ENCODE measurements at regions not wholly inside any gene's neighbourhood (a gene's known extent, or its start where the extent isn't known, plus 50 kb on each side); places are given as distances from the start of the nearest gene placed in this dataset.
"Not testable (repeated sequence)": the region's sequence is repeated elsewhere in the genome, so short reads cannot be mapped to it uniquely, and the experiment has no call there.

- not testable (repeated sequence) for DNase-seq
Observed at GRCh38 chr4:115519476-115519875, 406.1 kb upstream of the NDST4 start.

GRCh38 chr4:115515772-115516171, 402.4 kb upstream of the NDST4 start:
- DNase-seq, result peak; percentile 6

- DNase-seq, result peak; percentile 6
Observed at GRCh38 chr4:115515366-115515765, 401.9 kb upstream of the NDST4 start.

DNA sequence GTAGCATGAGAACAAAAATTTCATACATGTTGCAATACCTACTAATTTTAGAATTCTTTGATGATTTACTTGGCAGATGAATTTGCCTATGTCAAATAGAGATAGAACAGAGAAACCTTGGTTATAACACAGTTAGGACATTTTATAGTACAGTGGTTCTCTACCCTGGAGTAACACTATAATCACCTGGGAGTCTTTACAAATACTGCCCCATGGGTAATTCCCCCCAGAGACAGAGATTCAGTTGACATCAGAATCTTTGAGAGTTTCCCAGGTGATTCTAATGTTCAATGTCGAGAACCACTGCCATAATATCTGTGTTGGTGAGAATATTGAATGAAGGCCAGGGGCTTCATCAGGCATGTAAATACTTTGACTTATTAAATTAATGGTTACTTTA, 401.3 kb upstream of the NDST4 start:
- no peak for DNase-seq

- no peak for DNase-seq
Observed at GRCh38 chr4:115505326-115505725, 391.9 kb upstream of the NDST4 start.

DNA sequence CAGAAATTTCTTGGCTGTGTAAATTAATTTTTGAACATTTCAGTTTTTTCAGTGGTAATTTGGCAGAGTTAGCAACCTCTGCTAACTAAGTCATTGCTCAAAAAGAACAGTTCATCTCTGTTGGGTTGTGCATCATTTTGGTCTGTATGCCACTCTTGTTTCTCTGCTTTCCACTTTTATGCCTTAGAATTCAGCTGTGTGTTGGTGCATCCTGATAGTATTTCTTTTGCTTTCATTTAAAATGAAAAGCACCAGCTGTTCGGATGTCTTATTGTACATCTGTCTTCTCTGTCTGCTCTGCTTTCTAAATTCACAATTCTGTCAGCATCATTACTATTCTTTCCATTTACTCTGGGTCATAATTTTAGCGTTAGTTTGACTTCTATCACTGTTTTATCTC, 388.2 kb upstream of the NDST4 start:
- DNase-seq, result no peak

DNA sequence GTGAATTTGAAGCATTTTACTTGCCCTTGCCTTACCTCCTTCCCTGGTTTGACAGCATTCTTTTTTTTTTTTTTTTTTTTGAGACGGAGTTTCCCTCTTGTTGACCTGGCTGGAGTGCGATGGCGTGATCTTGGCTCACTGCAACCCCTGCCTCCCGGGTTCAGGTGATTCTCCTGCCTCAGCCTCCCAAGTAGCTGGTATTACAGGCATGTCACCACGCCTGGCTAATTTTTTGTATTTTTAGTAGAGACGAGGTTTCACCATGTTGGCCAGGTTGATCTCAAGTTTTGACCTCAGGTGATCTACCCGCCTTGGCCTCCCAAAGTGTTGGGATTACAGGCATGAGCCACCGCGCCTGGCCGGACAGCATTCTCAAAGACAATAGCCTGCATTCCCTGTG, 380.4 kb upstream of the NDST4 start:
- not testable (repeated sequence) for DNase-seq

DNA sequence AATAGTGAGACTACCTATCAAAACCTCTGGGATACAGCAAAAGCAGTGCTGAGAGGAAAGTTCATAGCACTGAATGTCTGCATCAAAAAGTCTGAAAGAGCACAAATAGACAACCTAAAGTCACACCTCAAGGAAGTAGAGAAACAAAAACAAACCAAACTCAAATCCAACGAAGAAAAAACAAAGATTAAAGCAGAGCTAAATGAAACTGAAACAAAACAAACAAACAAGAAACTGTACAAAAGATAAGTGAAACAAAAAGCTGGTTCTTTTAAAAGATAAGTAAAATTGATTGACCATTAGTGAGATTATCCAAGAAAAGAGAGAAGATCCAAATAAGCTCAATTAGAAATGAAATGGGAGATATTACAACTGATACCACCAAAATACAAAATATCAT, 378.3 kb upstream of the NDST4 start:
- no peak for DNase-seq

DNA sequence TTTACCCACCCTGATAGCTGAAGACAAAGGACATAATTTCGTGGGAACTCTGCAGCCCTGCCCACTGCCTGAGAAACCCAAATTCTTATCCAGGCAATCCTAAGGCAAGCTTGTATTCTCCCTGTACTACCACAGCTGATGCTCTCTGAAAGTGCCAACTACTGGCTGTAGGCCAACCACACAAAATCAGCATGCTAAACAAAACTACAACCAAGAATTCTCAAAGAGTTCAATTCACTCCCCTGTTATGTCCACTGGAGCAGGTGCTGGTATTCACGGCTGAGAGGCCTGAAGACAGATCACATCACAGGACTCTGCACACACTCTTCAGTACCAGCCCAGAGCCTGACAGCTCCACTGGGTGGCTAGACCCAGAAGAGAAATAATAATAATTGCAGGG, 375.9 kb upstream of the NDST4 start:
- no peak for DNase-seq

GRCh38 chr4:115485402-115485801, 372.0 kb upstream of the NDST4 start:
- no peak for DNase-seq

GRCh38 chr4:115484479-115484878, 371.1 kb upstream of the NDST4 start:
- no peak for DNase-seq

DNA sequence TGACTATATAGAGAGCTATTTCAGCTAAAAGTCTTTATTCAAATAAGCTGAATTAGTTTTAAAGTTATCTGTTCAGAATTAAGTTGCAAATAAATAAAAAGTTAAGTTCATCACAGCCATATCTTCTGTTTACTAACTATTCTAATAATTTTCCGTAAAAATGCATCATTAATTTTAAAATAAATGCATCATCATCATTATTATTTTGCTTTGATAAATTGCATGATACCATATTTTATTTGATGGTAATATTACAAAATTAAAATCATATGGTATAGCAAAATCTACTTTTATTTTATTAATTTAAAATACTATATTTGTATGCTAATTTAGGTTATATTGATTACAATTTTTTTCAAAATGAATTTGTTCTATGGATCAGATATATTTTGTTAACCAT, 357.3 kb upstream of the NDST4 start:
- DNase-seq, result no peak

GRCh38 chr4:115459301-115459700, 345.9 kb upstream of the NDST4 start:
- DNase-seq, result not testable (repeated sequence)

DNA sequence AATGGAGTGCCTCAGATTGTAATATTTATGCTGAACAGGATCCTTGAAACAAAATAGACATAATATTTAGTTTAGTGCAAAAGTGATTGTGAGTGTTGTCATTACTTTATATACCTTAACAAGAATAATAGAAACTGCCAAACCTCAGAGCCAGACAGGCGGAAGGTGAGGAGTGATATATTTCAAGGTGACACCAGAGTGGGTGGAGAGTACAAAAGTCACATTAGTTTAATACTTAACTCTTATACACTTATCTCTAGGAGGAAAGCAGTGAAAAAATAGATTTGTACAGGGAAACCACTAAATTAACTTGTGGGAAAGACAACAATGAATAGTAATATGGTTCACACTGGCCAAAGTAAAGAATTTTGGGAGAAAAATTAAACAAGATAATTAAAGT, 342.8 kb upstream of the NDST4 start:
- no peak for DNase-seq

- no peak for DNase-seq
Observed at GRCh38 chr4:115454228-115454627, 340.8 kb upstream of the NDST4 start.

DNA sequence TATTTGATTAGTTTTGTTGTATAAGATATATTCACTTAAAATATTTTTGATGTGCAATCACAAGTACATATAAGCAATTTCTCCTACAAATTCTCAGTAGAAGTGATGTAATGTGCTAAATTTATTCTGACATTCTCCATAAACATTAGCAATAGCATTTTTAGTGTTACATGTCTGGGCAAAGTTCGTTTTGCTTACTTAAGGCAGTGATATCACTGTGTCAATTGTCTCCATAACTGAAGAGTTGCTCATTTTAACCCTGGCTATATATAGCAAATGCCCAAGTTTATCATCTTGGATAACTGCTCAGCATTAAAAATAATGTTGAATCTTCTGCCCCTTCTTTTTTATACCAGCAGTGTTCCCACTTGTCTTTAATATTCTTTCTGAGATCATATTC, 340.0 kb upstream of the NDST4 start:
- no peak for DNase-seq

DNA sequence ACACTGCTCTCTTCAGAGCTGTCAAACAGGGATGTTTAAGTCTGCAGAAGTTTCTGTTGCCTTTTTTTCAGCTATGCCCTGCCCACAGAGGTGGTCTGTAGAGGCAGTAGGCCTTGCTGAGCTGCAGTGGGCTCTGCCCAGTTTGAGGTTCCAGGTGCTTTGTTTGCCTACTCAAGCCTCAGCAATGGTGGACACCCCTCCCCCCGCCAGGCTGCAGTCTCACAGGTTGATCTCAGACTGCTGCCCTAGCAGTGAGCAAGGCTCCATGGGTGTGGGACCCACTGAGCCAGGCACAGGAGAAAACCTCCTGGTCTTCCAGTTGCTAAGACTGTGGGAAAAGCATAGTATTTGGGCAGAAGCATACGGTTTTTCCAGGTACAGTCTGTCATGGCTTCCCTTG, 338.8 kb upstream of the NDST4 start:
- DNase-seq, result not testable (repeated sequence)

GRCh38 chr4:115437739-115438138, 324.3 kb upstream of the NDST4 start:
- DNase-seq, result no peak

DNA sequence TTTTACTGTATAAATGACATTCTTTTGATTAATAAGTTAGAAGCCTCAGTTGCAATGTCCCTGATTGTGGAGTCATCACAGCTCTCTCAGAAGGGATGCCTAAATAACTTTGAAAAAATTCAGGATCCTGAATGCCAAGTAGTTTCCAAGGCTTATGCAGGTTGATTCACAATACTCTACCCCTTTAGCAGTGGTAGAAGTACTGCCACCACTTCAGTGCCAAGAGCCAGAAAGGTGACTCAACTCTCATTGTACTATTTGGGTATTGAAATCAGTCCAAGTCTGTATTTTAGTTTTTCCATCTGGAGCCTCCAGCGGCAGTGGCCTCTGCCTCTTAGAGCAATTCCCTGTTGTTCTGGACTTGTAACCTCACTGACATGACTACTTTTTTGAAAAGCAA, 320.1 kb upstream of the NDST4 start:
- DNase-seq, result no peak

DNA sequence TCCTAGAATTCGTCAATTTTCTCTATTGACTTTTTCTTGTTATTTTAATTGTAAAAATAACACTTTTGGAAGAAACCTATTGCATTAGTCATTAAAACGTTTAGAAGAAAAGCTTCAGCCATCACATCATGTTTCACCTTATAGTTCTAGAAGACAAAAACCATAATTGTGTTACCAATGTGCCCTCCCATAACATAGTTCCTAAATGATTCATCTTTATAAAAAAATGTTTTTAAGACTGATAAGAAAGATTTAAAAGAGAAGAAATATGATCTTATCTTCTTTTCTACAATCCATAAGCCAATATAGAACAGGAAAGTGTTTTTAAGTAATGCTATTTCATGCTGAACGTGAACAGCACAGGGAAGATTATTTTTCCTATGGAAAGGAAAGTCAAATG, 316.6 kb upstream of the NDST4 start:
- no peak for DNase-seq

- no peak for DNase-seq
Observed at GRCh38 chr4:115428455-115428854, 315.0 kb upstream of the NDST4 start.

- no peak for DNase-seq
Observed at GRCh38 chr4:115424852-115425251, 311.4 kb upstream of the NDST4 start.

DNA sequence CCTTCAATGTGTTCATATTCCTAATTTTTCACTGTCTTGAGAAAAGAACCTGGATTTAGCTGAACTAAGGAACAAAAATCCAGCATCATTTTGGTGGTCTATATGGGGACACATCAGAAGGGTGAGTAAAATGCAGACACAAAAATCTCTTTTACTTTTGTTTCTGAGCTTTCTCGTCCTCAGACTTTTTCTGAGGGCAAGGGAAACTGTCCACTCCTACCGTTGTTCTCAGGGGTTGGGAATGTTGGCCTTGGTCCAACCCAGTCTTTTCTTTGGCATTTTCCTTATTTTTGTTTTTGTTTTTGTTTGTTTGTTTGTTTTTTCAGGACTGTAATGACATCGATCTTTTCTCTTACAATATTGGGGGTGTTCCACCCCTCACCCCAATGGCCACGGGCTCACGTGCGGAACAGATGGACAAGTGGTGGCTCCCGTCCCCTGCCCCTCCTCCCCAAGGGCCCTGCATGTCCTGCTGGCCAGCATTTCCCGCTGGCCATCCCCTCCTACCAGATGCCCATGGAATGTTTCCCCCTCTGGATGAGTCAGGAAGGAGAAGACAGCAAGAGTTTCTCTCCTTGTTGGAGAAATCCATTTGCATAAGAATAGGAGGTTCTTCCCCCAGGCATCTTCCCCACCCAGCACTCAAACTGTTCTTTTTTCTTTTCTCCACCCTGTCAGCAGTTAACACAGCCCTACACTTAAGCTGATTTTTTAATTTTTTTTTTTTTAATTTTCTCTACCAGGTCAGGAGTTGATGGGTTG, 305.4 kb upstream of the NDST4 start:
- DNase-seq, result no peak

DNA sequence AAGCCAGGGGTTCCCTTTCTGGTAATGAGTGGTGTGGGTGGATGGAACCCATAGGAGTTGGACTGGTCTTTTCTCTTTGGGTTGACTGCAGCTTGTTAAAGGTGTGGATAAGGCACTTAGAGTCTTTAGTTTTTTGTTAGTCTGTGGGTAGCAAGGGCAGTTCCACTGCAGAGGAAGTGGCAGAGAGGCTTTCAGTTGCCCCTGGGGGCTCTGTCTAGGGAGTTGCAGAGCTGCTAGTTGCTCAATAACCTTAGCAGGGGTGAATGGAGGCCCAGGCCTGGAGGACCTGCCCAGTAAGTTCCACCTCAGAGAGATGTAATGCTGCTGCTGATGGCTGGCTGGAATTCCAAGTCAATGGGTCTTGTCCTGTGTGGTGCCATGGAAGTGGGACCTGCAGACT, 282.6 kb upstream of the NDST4 start:
- no peak for DNase-seq

DNA sequence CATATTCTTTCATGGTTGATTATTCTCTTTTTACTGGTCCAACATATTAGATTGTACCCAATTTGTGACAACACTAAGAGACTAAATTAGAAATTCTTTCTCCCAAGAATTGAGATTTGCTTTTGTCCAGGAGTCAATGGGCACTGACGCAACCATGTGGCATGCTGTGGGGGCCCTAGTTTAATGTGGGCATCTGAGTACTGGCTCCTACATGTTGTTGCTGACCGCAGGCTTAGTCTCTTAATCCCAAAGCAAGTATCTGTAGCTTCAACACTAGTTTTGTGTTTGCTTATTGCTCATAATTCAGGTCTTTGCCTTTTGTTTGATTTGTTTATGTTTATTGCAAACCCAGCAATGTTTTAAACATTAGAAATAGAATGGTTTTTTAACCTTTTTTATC, 263.4 kb upstream of the NDST4 start:
- DNase-seq, result no peak

All from inflammatory macrophage treated with lipopolysaccharide for 4 hours (primary cell).